Central memory CD8-positive, alpha-beta T cell (primary cell): ENCODE measurements at regions not wholly inside any gene's neighbourhood (a gene's known extent, or its start where the extent isn't known, plus 50 kb on each side); places are given as distances from the start of the nearest gene placed in this dataset.

Experiments
- ATAC-seq: fragments of 150-1000 bp; cut with Tn5 transposase; replicated peaks from 2 replicates; pipeline ENCODE4 v1.10.0; 2022; ENCODE audit warnings: mild to moderate bottlenecking, moderate FRiP score, moderate number of reproducible peaks; ENCODE audit not compliant: poor library complexity, severe bottlenecking; ENCODE audit errors: extremely low read depth
- DNase-seq, 2 donors: peaks; one replicate each; pipeline ENCODE4 v3.0.0; 2021; ENCODE audit warnings: low spot score in 2 of 2
- H3K27ac Mint-ChIP-seq: one replicate; pipeline ENCODE4 v1.8.0; 2022; ENCODE audit warnings: low read depth, mild to moderate bottlenecking, moderate library complexity, mixed read lengths
- H3K27me3 Mint-ChIP-seq: one replicate; pipeline ENCODE4 v1.8.0; 2022; ENCODE audit warnings: mixed read lengths
- H3K36me3 Mint-ChIP-seq: one replicate; pipeline ENCODE4 v1.8.0; 2022; ENCODE audit warnings: mild to moderate bottlenecking, moderate library complexity, mixed read lengths; ENCODE audit not compliant: insufficient read depth
- H3K4me1 Mint-ChIP-seq: one replicate; pipeline ENCODE4 v1.8.0; 2022; ENCODE audit warnings: mixed read lengths
- H3K4me3 Mint-ChIP-seq: one replicate; pipeline ENCODE4 v1.8.0; 2022; ENCODE audit warnings: mild to moderate bottlenecking, moderate library complexity, mixed read lengths
- H3K9me3 Mint-ChIP-seq: one replicate; pipeline ENCODE4 v1.8.0; 2022; ENCODE audit warnings: mixed read lengths

DNA sequence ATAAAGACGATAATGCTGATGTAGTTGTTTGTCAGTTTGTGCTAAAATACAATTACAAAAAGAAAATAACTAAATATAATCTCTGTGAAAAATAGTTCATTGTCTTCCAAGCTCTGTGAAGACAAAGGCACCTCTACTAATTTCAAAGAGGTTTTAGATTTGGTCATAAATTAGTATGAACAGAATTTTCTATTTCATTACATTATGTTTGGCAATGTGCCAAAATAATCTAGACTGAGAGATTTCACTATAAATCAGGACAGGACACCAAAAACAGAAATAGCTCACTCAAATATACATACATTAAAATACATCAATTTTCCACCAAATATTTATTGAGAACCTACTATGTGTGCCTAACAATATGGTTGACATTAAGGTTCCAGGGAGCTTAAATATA lies 264.9 kb upstream of the CCDC54 start:
- H3K36me3 Mint-ChIP-seq, result peaks cover 2% of the 10 kb centered on the region
- H3K4me1 Mint-ChIP-seq, result no peaks in the 10 kb centered on the region
- H3K27me3 Mint-ChIP-seq, result no peaks in the 10 kb centered on the region
- ATAC-seq, result no peak
- no peak overlapping the region for H3K4me3 Mint-ChIP-seq
- H3K27ac Mint-ChIP-seq, result no peak overlapping the region
- H3K9me3 Mint-ChIP-seq, result no peaks in the 10 kb centered on the region
- no peak for DNase-seq

DNA sequence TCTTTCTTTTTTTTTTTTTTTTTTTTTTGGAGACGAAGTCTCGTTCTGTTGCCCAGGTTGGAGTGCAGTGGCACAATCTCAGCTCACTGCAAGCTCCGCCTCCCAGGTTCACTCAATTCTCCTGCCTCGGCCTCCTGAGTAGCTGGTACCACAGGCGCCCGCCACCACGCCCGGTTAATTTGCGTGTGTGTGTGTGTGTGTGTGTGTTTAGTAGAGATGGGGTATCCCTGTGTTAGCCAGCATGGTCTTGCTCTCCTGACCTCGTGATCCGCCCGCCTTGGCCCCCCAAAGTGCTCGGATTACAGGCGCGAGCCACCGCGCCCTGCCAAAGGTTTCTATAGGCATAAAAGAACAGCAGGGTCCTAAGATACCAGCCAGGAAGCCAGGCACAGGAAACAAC lies 261.0 kb upstream of the CCDC54 start:
- H3K27me3 Mint-ChIP-seq, result peaks cover 23% of the 10 kb centered on the region
- DNase-seq (no peak), ATAC-seq (no peak)
- H3K9me3 Mint-ChIP-seq, result no peaks in the 10 kb centered on the region
- no peak overlapping the region for H3K4me3 Mint-ChIP-seq
- H3K36me3 Mint-ChIP-seq, result peaks cover 2% of the 10 kb centered on the region
- H3K4me1 Mint-ChIP-seq, result no peaks in the 10 kb centered on the region
- H3K27ac Mint-ChIP-seq, result no peak overlapping the region

DNA sequence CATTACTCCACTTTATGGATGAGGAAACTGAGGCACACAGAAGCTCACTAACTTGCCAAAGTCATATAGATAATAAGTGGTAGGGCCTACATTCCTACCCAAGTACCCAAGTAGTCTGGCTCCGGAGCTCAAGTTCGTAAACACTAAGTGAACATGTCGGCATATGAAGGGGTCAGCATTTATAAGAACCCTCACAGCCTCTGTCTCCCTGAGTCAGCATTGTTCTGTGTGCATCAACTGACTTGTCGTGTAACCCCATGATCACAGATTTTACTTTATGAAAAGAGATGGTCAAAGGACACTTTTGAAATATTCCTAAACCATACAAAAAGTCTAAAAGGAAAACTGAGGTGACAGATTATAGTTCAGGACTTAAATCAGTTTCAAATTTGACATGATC lies 260.1 kb upstream of the CCDC54 start:
- ATAC-seq, result no peak
- Mint-ChIP-seq H3K4me3 (no peak overlapping the region), H3K9me3 (no peaks in the 10 kb centered on the region)

GRCh38 chr3:107117922-107118536 lies 259.2 kb upstream of the CCDC54 start:
- Mint-ChIP-seq H3K27me3 (peaks cover 28% of the 10 kb centered on the region), H3K9me3 (no peaks in the 10 kb centered on the region), H3K36me3 (peaks cover 2% of the 10 kb centered on the region), H3K4me3 (no peak overlapping the region), H3K4me1 (no peaks in the 10 kb centered on the region), H3K27ac (no peak overlapping the region)
- ATAC-seq, result no peak
- no peak for DNase-seq

More for the DNA sequence above, 260.1 kb upstream of the CCDC54 start:
- Mint-ChIP-seq H3K36me3 (peaks cover 2% of the 10 kb centered on the region), H3K27me3 (peaks cover 28% of the 10 kb centered on the region), H3K27ac (no peak overlapping the region), H3K4me1 (no peaks in the 10 kb centered on the region)
- DNase-seq, result no peak

DNA sequence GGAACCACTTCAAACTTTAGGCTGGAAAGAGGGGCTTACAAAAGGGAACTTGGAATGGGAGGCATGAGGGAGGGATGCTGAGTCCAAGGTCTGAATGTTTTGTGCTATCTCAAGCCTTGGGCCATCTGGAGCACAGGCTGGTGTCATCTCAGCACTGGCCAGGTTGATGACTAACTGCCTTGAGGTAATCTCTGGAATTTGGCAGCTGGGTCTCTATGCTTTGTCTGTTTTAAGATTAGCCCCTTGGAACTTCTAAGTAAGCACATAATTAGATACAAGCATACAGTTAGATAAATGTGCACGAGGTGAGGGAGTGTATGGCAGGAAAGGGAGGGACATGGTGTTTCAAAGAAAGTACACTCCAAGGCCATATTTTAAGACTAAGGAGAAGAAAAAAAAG lies 252.4 kb upstream of the CCDC54 start:
- Mint-ChIP-seq H3K4me3 (no peak overlapping the region), H3K4me1 (no peaks in the 10 kb centered on the region), H3K27me3 (peaks cover 35% of the 10 kb centered on the region), H3K9me3 (peaks cover 2% of the 10 kb centered on the region), H3K27ac (no peak overlapping the region), H3K36me3 (no peaks in the 10 kb centered on the region)
- ATAC-seq, result no peak
- no peak for DNase-seq

- peaks cover 9% of the 10 kb centered on the region for H3K9me3 Mint-ChIP-seq
- H3K27ac Mint-ChIP-seq, result no peak overlapping the region
- no peaks in the 10 kb centered on the region for H3K36me3 Mint-ChIP-seq
- peaks cover 24% of the 10 kb centered on the region for H3K27me3 Mint-ChIP-seq
- no peak overlapping the region for H3K4me3 Mint-ChIP-seq
- ATAC-seq, result no peak
- no peak for DNase-seq
- no peaks in the 10 kb centered on the region for H3K4me1 Mint-ChIP-seq
These were observed 248.3 kb upstream of the CCDC54 start for GRCh38 chr3:107128946-107129345.

GRCh38 chr3:107130089-107130700 lies 247.0 kb upstream of the CCDC54 start:
- Mint-ChIP-seq H3K9me3 (peaks cover 9% of the 10 kb centered on the region), H3K4me1 (no peaks in the 10 kb centered on the region), H3K27ac (no peak overlapping the region), H3K36me3 (no peaks in the 10 kb centered on the region), H3K4me3 (no peak overlapping the region), H3K27me3 (peaks cover 17% of the 10 kb centered on the region)
- no peak for ATAC-seq
- no peak for DNase-seq

- no peaks in the 10 kb centered on the region for H3K27me3 Mint-ChIP-seq
These were observed 244.6 kb upstream of the CCDC54 start for GRCh38 chr3:107132674-107133073.

DNA sequence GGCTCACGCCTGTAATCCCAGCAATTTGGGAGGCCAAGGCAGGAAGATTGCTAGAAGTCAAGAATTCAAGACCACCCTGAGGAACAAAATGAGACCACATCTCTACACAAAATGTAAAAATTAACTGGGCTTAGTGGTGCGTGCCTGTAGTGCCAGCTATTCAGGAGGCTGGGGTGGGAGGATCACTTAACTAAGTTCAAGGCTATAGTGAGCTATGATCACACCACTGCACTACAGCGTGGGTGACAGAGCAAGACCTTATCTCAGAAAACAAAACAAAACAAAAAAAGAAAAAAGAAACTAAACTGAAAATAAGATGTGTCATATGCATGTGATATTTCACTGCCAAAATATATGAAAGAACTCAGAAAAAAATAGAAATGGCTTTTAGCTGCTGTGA lies 243.3 kb upstream of the CCDC54 start:
- H3K4me3 Mint-ChIP-seq, result no peak overlapping the region
- H3K27ac Mint-ChIP-seq, result no peak overlapping the region
- H3K36me3 Mint-ChIP-seq, result no peaks in the 10 kb centered on the region
- H3K27me3 Mint-ChIP-seq, result no peaks in the 10 kb centered on the region
- no peak for DNase-seq
- H3K9me3 Mint-ChIP-seq, result peaks cover 9% of the 10 kb centered on the region
- no peaks in the 10 kb centered on the region for H3K4me1 Mint-ChIP-seq
- no peak for ATAC-seq

More at GRCh38 chr3:107132674-107133073, 244.6 kb upstream of the CCDC54 start:
- no peak overlapping the region for H3K27ac Mint-ChIP-seq
- H3K9me3 Mint-ChIP-seq, result peaks cover 9% of the 10 kb centered on the region
- DNase-seq (no peak), ATAC-seq (no peak)
- no peaks in the 10 kb centered on the region for H3K4me1 Mint-ChIP-seq
- H3K4me3 Mint-ChIP-seq, result no peak overlapping the region
- H3K36me3 Mint-ChIP-seq, result no peaks in the 10 kb centered on the region

DNA sequence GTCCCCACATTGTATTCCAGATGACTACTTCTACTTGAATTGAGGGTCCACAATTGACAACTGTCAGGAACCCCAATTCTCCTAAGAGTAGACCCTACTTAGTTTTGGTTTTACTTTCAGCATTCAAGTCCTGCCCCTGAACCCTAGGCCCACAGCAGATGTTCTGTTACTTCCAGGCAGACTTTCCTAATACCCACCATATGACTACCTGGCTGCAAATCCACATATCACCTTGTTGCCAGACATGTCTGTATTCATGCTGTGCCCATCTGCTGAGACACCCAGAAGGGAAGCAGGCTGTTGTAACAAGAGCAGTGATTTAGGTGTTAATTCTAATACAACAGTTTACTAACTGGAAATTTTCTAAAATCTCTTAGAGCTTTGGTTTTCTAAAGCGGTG lies 235.1 kb upstream of the CCDC54 start:
- Mint-ChIP-seq H3K4me3 (no peak overlapping the region), H3K27ac (no peak overlapping the region), H3K9me3 (peaks cover 5% of the 10 kb centered on the region), H3K27me3 (peaks cover 24% of the 10 kb centered on the region), H3K4me1 (no peaks in the 10 kb centered on the region), H3K36me3 (no peaks in the 10 kb centered on the region)
- DNase-seq (no peak), ATAC-seq (no peak)

GRCh38 chr3:107142786-107143575 lies 234.3 kb upstream of the CCDC54 start:
- ATAC-seq (no peak), DNase-seq (no peak)
- no peak overlapping the region for H3K27ac Mint-ChIP-seq
- H3K9me3 Mint-ChIP-seq, result peaks cover 5% of the 10 kb centered on the region
- no peak overlapping the region for H3K4me3 Mint-ChIP-seq
- peaks cover 24% of the 10 kb centered on the region for H3K27me3 Mint-ChIP-seq
- no peaks in the 10 kb centered on the region for H3K36me3 Mint-ChIP-seq
- no peaks in the 10 kb centered on the region for H3K4me1 Mint-ChIP-seq

DNA sequence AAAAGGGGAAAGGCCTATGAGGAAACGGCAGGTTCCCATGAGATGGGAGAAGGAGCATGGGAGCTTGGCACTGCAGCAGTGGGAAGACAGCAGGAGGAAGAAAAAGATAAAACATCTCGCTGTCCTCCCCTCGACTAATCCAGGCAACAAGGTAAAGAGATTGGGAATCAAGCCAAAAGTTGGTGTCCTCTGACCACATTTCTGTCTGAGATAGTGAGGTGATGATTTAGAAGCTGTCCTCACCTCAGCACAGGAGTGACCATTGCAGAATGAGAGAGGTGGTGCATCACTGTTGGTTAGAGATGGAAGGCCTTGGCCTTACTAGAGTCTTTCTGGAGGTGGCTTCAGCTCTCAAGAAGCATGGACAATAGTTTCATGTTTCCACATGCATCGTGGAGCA lies 226.6 kb upstream of the CCDC54 start:
- Mint-ChIP-seq H3K27ac (no peak overlapping the region), H3K36me3 (no peaks in the 10 kb centered on the region), H3K27me3 (peaks cover 10% of the 10 kb centered on the region), H3K4me3 (no peak overlapping the region), H3K9me3 (peaks cover 6% of the 10 kb centered on the region), H3K4me1 (no peaks in the 10 kb centered on the region)
- ATAC-seq, result no peak
- DNase-seq, result no peak

DNA sequence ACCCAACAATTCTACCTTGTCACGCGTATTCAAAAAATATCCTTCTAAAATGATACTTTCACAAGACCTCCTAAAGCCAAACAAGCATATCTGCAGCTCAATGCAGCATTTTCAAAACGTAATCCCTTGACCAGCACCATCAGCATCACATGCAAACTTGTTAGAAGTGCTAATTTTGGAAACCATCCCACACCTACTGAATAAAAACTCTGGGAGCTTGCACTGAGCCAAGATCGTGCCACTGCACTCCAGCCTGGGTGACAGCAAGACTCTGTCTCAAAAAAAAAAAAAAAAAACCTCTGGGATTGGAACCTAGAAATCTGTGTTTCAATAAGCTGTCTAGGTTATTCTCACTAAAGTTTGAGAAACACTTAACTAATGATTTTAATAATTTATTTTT lies 223.3 kb upstream of the CCDC54 start:
- DNase-seq (no peak), ATAC-seq (no peak)
- Mint-ChIP-seq H3K4me1 (no peaks in the 10 kb centered on the region), H3K4me3 (no peak overlapping the region), H3K27me3 (peaks cover 10% of the 10 kb centered on the region), H3K36me3 (no peaks in the 10 kb centered on the region), H3K9me3 (peaks cover 22% of the 10 kb centered on the region), H3K27ac (no peak overlapping the region)
